NCI-H1436 (cell line): ENCODE measurements at regions not wholly inside any gene's neighbourhood (a gene's known extent, or its start where the extent isn't known, plus 50 kb on each side); places are given as distances from the start of the nearest gene placed in this dataset.

Experiments used
- DNase-seq: peaks from one replicate; lab custom pipeline; 2025; lab: John Stamatoyannopoulos, UW

- no peak for DNase-seq
Measured at GRCh38 chr19:31089681-31090080, 259.6 kb downstream of the TSHZ3 start.

GRCh38 chr19:31085125-31085524 lies 264.1 kb downstream of the TSHZ3 start:
- DNase-seq = no peak

- no peak for DNase-seq
Measured at GRCh38 chr19:31083105-31083504, 266.1 kb downstream of the TSHZ3 start.

- DNase-seq = no peak
Measured at GRCh38 chr19:31075146-31075655, 274.0 kb downstream of the TSHZ3 start.

GRCh38 chr19:31074199-31075125 lies 274.8 kb downstream of the TSHZ3 start:
- DNase-seq = no peak

GRCh38 chr19:31073485-31074198 lies 275.6 kb downstream of the TSHZ3 start:
- no peak for DNase-seq

- DNase-seq = no peak
Measured at GRCh38 chr19:31072451-31072850, 276.8 kb downstream of the TSHZ3 start.

- DNase-seq = no peak
Measured at GRCh38 chr19:31071136-31071855, 277.9 kb downstream of the TSHZ3 start.

- no peak for DNase-seq
Measured at GRCh38 chr19:31070146-31071065, 278.8 kb downstream of the TSHZ3 start.

- no peak for DNase-seq
Measured at GRCh38 chr19:31068268-31068667, 281.0 kb downstream of the TSHZ3 start.

GRCh38 chr19:31066385-31066784 lies 282.9 kb downstream of the TSHZ3 start:
- DNase-seq = no peak

- no peak for DNase-seq
Measured at GRCh38 chr19:31064491-31064890, 284.7 kb downstream of the TSHZ3 start.

- no peak for DNase-seq
Measured at GRCh38 chr19:31058676-31059340, 290.4 kb downstream of the TSHZ3 start.

- DNase-seq = no peak
Measured at GRCh38 chr19:31057476-31057875, 291.8 kb downstream of the TSHZ3 start.

GRCh38 chr19:31055454-31055853 lies 293.8 kb downstream of the TSHZ3 start:
- no peak for DNase-seq

GRCh38 chr19:31054430-31054829 lies 294.8 kb downstream of the TSHZ3 start:
- DNase-seq = no peak

GRCh38 chr19:31049431-31049830 lies 299.8 kb downstream of the TSHZ3 start:
- no peak for DNase-seq

GRCh38 chr19:31046024-31046423 lies 303.2 kb downstream of the TSHZ3 start:
- DNase-seq = no peak

- no peak for DNase-seq
Measured at GRCh38 chr19:31041461-31041860, 307.8 kb downstream of the TSHZ3 start.

GRCh38 chr19:31039151-31039550 lies 310.1 kb downstream of the TSHZ3 start:
- no peak for DNase-seq
